GM12891 (cell line): ENCODE measurements at regions not wholly inside any gene's neighbourhood (a gene's known extent, or its start where the extent isn't known, plus 50 kb on each side); places are given as distances from the start of the nearest gene placed in this dataset.

ENCODE experiments used
- POLR2A ChIP-seq: IDR thresholded peaks from 2 replicates; pipeline ENCODE4 v1.6.1; 2011; ENCODE audit warnings: low read depth, low read length, control low read depth
- TAF1 ChIP-seq: IDR thresholded peaks from 2 replicates; pipeline ENCODE4 v1.6.1; 2011; ENCODE audit warnings: low read depth, low read length, control low read depth

DNA sequence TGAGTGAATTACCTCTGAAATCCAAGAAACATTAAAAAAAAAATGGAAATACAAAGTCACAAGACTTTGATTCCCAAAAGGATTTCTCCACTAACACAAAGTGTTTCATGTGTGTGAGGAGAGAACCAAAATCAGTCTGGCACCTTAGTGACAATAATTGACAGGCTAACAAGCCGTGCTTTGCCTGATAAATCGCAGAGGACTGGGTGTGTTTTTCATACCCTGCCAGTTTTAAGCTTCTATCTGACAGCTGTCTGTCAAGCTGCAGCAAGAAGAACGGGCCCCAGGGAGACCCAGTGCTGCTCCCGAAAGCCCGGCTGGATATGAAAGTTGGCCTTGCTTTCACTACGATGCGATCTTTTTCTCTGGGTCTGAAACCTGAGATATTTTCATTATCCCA, 101.6 kb upstream of the KCNK2 start:
- TF ChIP-seq TAF1 (no peak), POLR2A (no peak)
